IMR-90 (cell line): ENCODE measurements at regions not wholly inside any gene's neighbourhood (a gene's known extent, or its start where the extent isn't known, plus 50 kb on each side); places are given as distances from the start of the nearest gene placed in this dataset.

Source experiments
- ATAC-seq: fragments of 200-7000 bp; cut with Tn5 transposase; 2 replicates; pipeline ENCODE4 v1.9.1; 2020; ENCODE audit warnings: low read depth, mild to moderate bottlenecking, moderate library complexity
- BruUV-seq: library from RNA; stranded (reverse); fragments of 400-500 nt; replicated peaks from 2 replicates; lab custom pipeline; 2021; lab: Mats Ljungman, UMichigan
- CTCF ChIA-PET: fragments of 300-600 bp; formaldehyde crosslinking; extraction: SDS; loops from one replicate; lab custom pipeline; 2021; ENCODE audit warnings: antibody characterized with exemption; lab: Yijun Ruan, JAX
- POLR2A ChIA-PET: fragments of 300-600 bp; sonication (Branson Sonifier 250); formaldehyde crosslinking; loops from one replicate; lab custom pipeline; 2022; ENCODE audit warnings: antibody characterized with exemption; ENCODE audit not compliant: unreplicated experiment; lab: Charles Lee
- DNase-seq: peaks from one replicate; pipeline ENCODE4 v3.0.0; 2013
- H2AFZ ChIP-seq: replicated peaks from 2 replicates; pipeline ENCODE3; 2013; ENCODE audit warnings: low read length, mild to moderate bottlenecking; ENCODE audit not compliant: poor library complexity
- H2AK5ac ChIP-seq: 2 replicates; pipeline ENCODE4 v1.6.1; 2013; ENCODE audit warnings: low read depth, low read length, inconsistent platforms
- H2AK9ac ChIP-seq: replicated peaks from 2 replicates; pipeline ENCODE3; 2013; ENCODE audit warnings: mild to moderate bottlenecking, low read depth, low read length, moderate library complexity; ENCODE audit not compliant: poor library complexity
- H2BK120ac ChIP-seq: 2 replicates; pipeline ENCODE4 v1.6.1; 2013; ENCODE audit warnings: low read depth, low read length, inconsistent platforms
- H2BK15ac ChIP-seq: 3 replicates; pipeline ENCODE4 v1.6.1; 2013; ENCODE audit warnings: low read depth, low read length, inconsistent platforms
- H2BK20ac ChIP-seq: 2 replicates; pipeline ENCODE4 v1.6.1; 2013; ENCODE audit warnings: low read depth, mild to moderate bottlenecking, inconsistent platforms, low read length, moderate library complexity
- H2BK5ac ChIP-seq: 2 replicates; pipeline ENCODE4 v1.6.1; 2013; ENCODE audit warnings: mild to moderate bottlenecking, low read depth, low read length, inconsistent platforms; ENCODE audit not compliant: poor library complexity, severe bottlenecking
- H3K14ac ChIP-seq: replicated peaks from 2 replicates; pipeline ENCODE4 v1.6.1; 2013; ENCODE audit warnings: low read depth, low read length, inconsistent platforms
- H3K18ac ChIP-seq: 2 replicates; pipeline ENCODE4 v1.6.1; 2013; ENCODE audit warnings: low read depth, low read length, control low read depth
- H3K23ac ChIP-seq: 2 replicates; pipeline ENCODE4 v1.6.1; 2013; ENCODE audit warnings: low read depth, low read length, inconsistent platforms
- H3K27ac ChIP-seq: 2 replicates; pipeline ENCODE4 v1.5.1; 2013; ENCODE audit warnings: mild to moderate bottlenecking, control low read depth, low read length; ENCODE audit not compliant: insufficient read depth
- H3K27me3 ChIP-seq: 2 replicates; pipeline ENCODE4 v1.6.1; 2013; ENCODE audit warnings: low read length; ENCODE audit not compliant: control insufficient read depth, insufficient read depth
- H3K36me3 ChIP-seq: 2 replicates; pipeline ENCODE4 v1.6.1; 2013; ENCODE audit warnings: low read length, mixed read lengths; ENCODE audit not compliant: control insufficient read depth, insufficient read depth
- H3K4ac ChIP-seq: 2 replicates; pipeline ENCODE4 v1.6.1; 2013; ENCODE audit warnings: low read depth, low read length, inconsistent platforms
- H3K4me1 ChIP-seq: 2 replicates; pipeline ENCODE4 v1.6.1; 2013; ENCODE audit warnings: low read length, mixed read lengths; ENCODE audit not compliant: control insufficient read depth, insufficient read depth
- H3K4me2 ChIP-seq: 2 replicates; pipeline ENCODE4 v1.6.1; 2013; ENCODE audit warnings: low read depth, mild to moderate bottlenecking, control low read depth, low read length, moderate library complexity
- H3K4me3 ChIP-seq: 2 replicates; pipeline ENCODE4 v1.5.1; 2013; ENCODE audit warnings: low read depth, mild to moderate bottlenecking, control low read depth, low read length, moderate library complexity; ENCODE audit not compliant: insufficient read depth
- H3K56ac ChIP-seq: 2 replicates; pipeline ENCODE4 v1.6.1; 2013; ENCODE audit warnings: low read length, inconsistent platforms; ENCODE audit not compliant: insufficient read depth; ENCODE audit errors: extremely low read depth
- H3K79me1 ChIP-seq, 2 experiments: 2 replicates each; pipeline ENCODE4 v1.6.1; 2013; ENCODE audit warnings: low read length in 2 of 2, inconsistent platforms in 1 of 2, low read depth in 1 of 2
- H3K9ac ChIP-seq: 2 replicates; pipeline ENCODE4 v1.6.1; 2013; ENCODE audit warnings: low read depth, low read length, control low read depth
- H3K9me1 ChIP-seq: 2 replicates; pipeline ENCODE4 v1.6.1; 2013; ENCODE audit warnings: low read length, inconsistent platforms; ENCODE audit not compliant: insufficient read depth
- H3K9me3 ChIP-seq: 2 replicates; pipeline ENCODE4 v1.6.1; 2013; ENCODE audit warnings: low read length; ENCODE audit not compliant: control insufficient read depth, insufficient read depth
- H4K20me1 ChIP-seq: 2 replicates; pipeline ENCODE4 v1.6.1; 2013; ENCODE audit warnings: low read length, inconsistent platforms; ENCODE audit not compliant: insufficient read depth
- H4K5ac ChIP-seq: 2 replicates; pipeline ENCODE4 v1.6.1; 2013; ENCODE audit warnings: mild to moderate bottlenecking, low read depth, low read length, control low read depth
- H4K8ac ChIP-seq, 2 experiments: 2 replicates each; pipeline ENCODE4 v1.6.1; 2013; ENCODE audit warnings: low read depth in 2 of 2, low read length in 2 of 2, control low read depth in 1 of 2, inconsistent platforms in 1 of 2
- H4K91ac ChIP-seq: 2 replicates; pipeline ENCODE4 v1.6.1; 2013; ENCODE audit warnings: low read depth, low read length, inconsistent platforms; ENCODE audit not compliant: insufficient read depth
- CEBPB ChIP-seq: IDR thresholded peaks from 2 replicates; pipeline ENCODE4 v1.6.1; 2012; ENCODE audit warnings: low read depth, low read length, improper control_type of control experiment
- CHD1 ChIP-seq: IDR thresholded peaks from 2 replicates; pipeline ENCODE4 v1.6.1; 2012; ENCODE audit warnings: low read depth, low read length, improper control_type of control experiment
- MAFK ChIP-seq: IDR thresholded peaks from 2 replicates; pipeline ENCODE4 v1.6.1; 2012; ENCODE audit warnings: low read depth, low read length, improper control_type of control experiment
- MAZ ChIP-seq: IDR thresholded peaks from 2 replicates; pipeline ENCODE4 v1.6.1; 2012; ENCODE audit warnings: low read depth, mild to moderate bottlenecking, low read length, improper control_type of control experiment, moderate library complexity, borderline replicate concordance
- MXI1 ChIP-seq: IDR thresholded peaks from 2 replicates; pipeline ENCODE4 v1.6.1; 2012; ENCODE audit warnings: low read depth, mild to moderate bottlenecking, low read length, moderate library complexity, borderline replicate concordance
- POLR2A ChIP-seq: IDR thresholded peaks from 2 replicates; pipeline ENCODE4 v1.6.1; 2012; ENCODE audit warnings: mild to moderate bottlenecking, low read depth, low read length
- RAD21 ChIP-seq: IDR thresholded peaks from 2 replicates; pipeline ENCODE4 v1.6.1; 2012; ENCODE audit warnings: low read length, improper control_type of control experiment
- RCOR1 ChIP-seq: IDR thresholded peaks from 2 replicates; pipeline ENCODE4 v1.6.1; 2012; ENCODE audit warnings: mild to moderate bottlenecking, low read length, improper control_type of control experiment; ENCODE audit not compliant: insufficient replicate concordance
- RFX5 ChIP-seq: IDR thresholded peaks from 2 replicates; pipeline ENCODE4 v1.8.0; 2012; ENCODE audit warnings: low read depth, mild to moderate bottlenecking, low read length, moderate library complexity
- WGBS, 2 experiments: methylation state at CpG; one replicate each; pipeline versions ENCODE4 v1.1.5 to v1.1.7; 2013; ENCODE audit warnings: missing lambda C conversion rate in 2 of 2; ENCODE audit not compliant: insufficient read length in 1 of 2; ENCODE audit errors: extremely low coverage in 2 of 2; 5-methylcytosine and 5-hydroxymethylcytosine counted together
- dilution Hi-C: fragments of 300-500 bp; cut with HindIII; formaldehyde crosslinking; loops from one replicate; pipeline ENCODE4 v1.14.3; 2018; ENCODE audit warnings: low sequenced_read_pairs; ENCODE audit not compliant: unreplicated experiment
- in situ Hi-C: fragments of 300-500 bp; cut with MboI; formaldehyde crosslinking; loops from 3 replicates; pipeline ENCODE4 v1.14.3; 2019; ENCODE audit warnings: low sequenced_read_pairs, inconsistent platforms, mixed read lengths
- intact Hi-C: fragments of 100-400 bp; cut with micrococcal nuclease; formaldehyde crosslinking; loops from 2 replicates; pipeline ENCODE4 v1.10.0; 2022
- TF ChIP-seq, protein P1 (sequence below): fragments of 150-350 bp; IDR thresholded peaks from 2 replicates; pipeline ENCODE4 v1.6.1; 2017; ENCODE audit warnings: mild to moderate bottlenecking, antibody characterized with exemption, low read length, low read depth
- TF ChIP-seq, protein P2 (sequence below): conservative IDR thresholded peaks from 2 replicates; pipeline ENCODE4 v1.5.1; 2012; ENCODE audit warnings: mild to moderate bottlenecking, low read depth, low read length, improper control_type of control experiment

DNA sequence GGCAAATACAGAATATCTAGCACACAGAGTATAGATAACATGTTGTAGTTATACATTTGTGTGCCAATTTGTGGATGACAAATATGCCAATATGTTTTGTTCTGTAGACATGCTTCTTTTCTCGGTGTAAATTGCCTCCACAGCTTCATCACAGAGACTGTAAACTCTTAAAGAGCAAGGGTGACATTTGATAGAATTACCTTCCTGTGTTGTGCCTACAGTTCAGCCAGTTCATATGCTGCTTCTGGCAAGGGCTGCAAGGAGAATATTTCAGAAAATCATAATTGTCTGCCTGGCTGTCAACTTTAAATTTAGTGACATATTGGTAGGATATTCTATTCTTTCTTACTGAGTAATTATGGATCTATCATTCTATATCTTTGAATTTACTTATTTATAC lies 155.1 kb downstream of the MAT2B start:
- Histone ChIP-seq H4K20me1 (no peaks in the 10 kb centered on the region), H2AK5ac (no peak overlapping the region), H3K27ac (no peak overlapping the region), H3K4ac (no peak overlapping the region), H2AFZ (no peak overlapping the region), H3K79me1 (no peaks in the 10 kb centered on the region), H3K9ac (no peak overlapping the region), H3K36me3 (no peaks in the 10 kb centered on the region), H2BK20ac (no peak overlapping the region), H3K27me3 (no peaks in the 10 kb centered on the region), H3K9me3 (no peaks in the 10 kb centered on the region), H3K23ac (no peak overlapping the region), H4K8ac (no peak overlapping the region), H4K5ac (no peak overlapping the region), H3K56ac (no peak overlapping the region), H3K4me1 (peaks cover 2% of the 10 kb centered on the region; the same call in 1 of the 2 replicates), H3K9me1 (no peaks in the 10 kb centered on the region), H2AK9ac (no peak overlapping the region), H2BK5ac (no peak overlapping the region), H2BK120ac (no peak overlapping the region), H3K18ac (no peak overlapping the region), H2BK15ac (no peak overlapping the region), H3K4me2 (no peak overlapping the region), H4K91ac (no peak overlapping the region), H3K4me3 (no peak overlapping the region), H3K14ac (no peak overlapping the region)
- dilution Hi-C loops (no loop called here), intact Hi-C loops (no loop called here), in situ Hi-C loops (no loop called here)
- ATAC-seq (no peak), DNase-seq (no peak)
- BruUV-seq, result no TSS peak
- WGBS, 2 experiments, result no CpG with 5 or more reads among the region's 1 CpG
- ChIA-PET CTCF (no interaction called here), POLR2A (no interaction called here)
- TF ChIP-seq RFX5, result no peak
- TF ChIP-seq RAD21, result no peak
- no peak for TF ChIP-seq CEBPB
- TF ChIP-seq MAFK, result no peak
- no peak for TF ChIP-seq MXI1
- TF ChIP-seq CHD1, result no peak
- TF ChIP-seq, protein P1, sequence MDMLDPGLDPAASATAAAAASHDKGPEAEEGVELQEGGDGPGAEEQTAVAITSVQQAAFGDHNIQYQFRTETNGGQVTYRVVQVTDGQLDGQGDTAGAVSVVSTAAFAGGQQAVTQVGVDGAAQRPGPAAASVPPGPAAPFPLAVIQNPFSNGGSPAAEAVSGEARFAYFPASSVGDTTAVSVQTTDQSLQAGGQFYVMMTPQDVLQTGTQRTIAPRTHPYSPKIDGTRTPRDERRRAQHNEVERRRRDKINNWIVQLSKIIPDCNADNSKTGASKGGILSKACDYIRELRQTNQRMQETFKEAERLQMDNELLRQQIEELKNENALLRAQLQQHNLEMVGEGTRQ, result no peak
- no peak for TF ChIP-seq MAZ
- no peak for TF ChIP-seq RCOR1
- TF ChIP-seq, protein P2, sequence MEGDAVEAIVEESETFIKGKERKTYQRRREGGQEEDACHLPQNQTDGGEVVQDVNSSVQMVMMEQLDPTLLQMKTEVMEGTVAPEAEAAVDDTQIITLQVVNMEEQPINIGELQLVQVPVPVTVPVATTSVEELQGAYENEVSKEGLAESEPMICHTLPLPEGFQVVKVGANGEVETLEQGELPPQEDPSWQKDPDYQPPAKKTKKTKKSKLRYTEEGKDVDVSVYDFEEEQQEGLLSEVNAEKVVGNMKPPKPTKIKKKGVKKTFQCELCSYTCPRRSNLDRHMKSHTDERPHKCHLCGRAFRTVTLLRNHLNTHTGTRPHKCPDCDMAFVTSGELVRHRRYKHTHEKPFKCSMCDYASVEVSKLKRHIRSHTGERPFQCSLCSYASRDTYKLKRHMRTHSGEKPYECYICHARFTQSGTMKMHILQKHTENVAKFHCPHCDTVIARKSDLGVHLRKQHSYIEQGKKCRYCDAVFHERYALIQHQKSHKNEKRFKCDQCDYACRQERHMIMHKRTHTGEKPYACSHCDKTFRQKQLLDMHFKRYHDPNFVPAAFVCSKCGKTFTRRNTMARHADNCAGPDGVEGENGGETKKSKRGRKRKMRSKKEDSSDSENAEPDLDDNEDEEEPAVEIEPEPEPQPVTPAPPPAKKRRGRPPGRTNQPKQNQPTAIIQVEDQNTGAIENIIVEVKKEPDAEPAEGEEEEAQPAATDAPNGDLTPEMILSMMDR, result no peak
- TF ChIP-seq POLR2A, result no peak
